Nephron progenitor cell (in vitro differentiated cells): ENCODE measurements at regions not wholly inside any gene's neighbourhood (a gene's known extent, or its start where the extent isn't known, plus 50 kb on each side); places are given as distances from the start of the nearest gene placed in this dataset.
"Not testable (repeated sequence)": the region's sequence is repeated elsewhere in the genome, so short reads cannot be mapped to it uniquely, and the experiment has no call there.

ENCODE experiments used
- DNase-seq: peaks from one replicate; pipeline ENCODE4 v3.0.0; 2021
- H3K27ac Mint-ChIP-seq: 2 replicates; pipeline ENCODE4 v1.8.0; 2021; ENCODE audit warnings: mild to moderate bottlenecking, moderate library complexity, mixed read lengths
- H3K27me3 Mint-ChIP-seq: 2 replicates; pipeline ENCODE4 v1.8.0; 2021; ENCODE audit warnings: mild to moderate bottlenecking, low read depth, mixed read lengths; ENCODE audit not compliant: poor library complexity
- H3K36me3 Mint-ChIP-seq: 2 replicates; pipeline ENCODE4 v1.8.0; 2021; ENCODE audit warnings: low read depth, mixed read lengths
- H3K4me1 Mint-ChIP-seq: 2 replicates; pipeline ENCODE4 v1.8.0; 2021; ENCODE audit warnings: mixed read lengths
- H3K4me3 Mint-ChIP-seq: 2 replicates; pipeline ENCODE4 v1.8.0; 2021; ENCODE audit warnings: mild to moderate bottlenecking, moderate library complexity, mixed read lengths
- H3K9me3 Mint-ChIP-seq: 2 replicates; pipeline ENCODE4 v1.8.0; 2021; ENCODE audit warnings: mild to moderate bottlenecking, moderate library complexity, mixed read lengths
- TF ChIP-seq, protein P1 (sequence below): fragments of 200-600 bp; sonication (generic); IDR thresholded peaks from 2 replicates; pipeline ENCODE4 v1.5.0; 2021; ENCODE audit warnings: antibody characterized with exemption

DNA sequence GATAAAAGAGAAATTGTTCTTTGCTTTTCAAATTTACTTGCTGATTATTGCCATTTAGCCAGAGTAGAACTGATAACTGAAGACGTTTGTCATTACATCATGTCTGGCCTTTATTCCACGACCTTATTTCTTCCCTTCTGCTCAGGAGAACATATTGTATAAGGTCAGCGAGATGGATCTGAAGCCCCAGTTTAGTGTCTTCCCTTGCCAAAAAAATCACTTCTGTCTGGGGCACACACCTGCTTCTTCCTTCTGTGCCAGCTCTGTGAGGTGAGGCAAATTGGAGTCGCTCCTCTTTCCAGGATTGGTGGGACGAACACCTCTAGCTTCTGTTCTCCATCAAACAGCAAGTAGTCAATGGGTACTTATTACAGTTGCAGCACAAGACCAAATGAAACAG lies 250.3 kb upstream of the CRBN start:
- no peaks in the 10 kb centered on the region for H3K36me3 Mint-ChIP-seq
- no peaks in the 10 kb centered on the region for H3K9me3 Mint-ChIP-seq
- no peak overlapping the region for H3K27ac Mint-ChIP-seq
- H3K27me3 Mint-ChIP-seq: no peaks in the 10 kb centered on the region
- TF ChIP-seq, protein P1, sequence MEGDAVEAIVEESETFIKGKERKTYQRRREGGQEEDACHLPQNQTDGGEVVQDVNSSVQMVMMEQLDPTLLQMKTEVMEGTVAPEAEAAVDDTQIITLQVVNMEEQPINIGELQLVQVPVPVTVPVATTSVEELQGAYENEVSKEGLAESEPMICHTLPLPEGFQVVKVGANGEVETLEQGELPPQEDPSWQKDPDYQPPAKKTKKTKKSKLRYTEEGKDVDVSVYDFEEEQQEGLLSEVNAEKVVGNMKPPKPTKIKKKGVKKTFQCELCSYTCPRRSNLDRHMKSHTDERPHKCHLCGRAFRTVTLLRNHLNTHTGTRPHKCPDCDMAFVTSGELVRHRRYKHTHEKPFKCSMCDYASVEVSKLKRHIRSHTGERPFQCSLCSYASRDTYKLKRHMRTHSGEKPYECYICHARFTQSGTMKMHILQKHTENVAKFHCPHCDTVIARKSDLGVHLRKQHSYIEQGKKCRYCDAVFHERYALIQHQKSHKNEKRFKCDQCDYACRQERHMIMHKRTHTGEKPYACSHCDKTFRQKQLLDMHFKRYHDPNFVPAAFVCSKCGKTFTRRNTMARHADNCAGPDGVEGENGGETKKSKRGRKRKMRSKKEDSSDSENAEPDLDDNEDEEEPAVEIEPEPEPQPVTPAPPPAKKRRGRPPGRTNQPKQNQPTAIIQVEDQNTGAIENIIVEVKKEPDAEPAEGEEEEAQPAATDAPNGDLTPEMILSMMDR: no peak
- DNase-seq: no peak
- peaks cover 10% of the 10 kb centered on the region for H3K4me1 Mint-ChIP-seq
- no peak overlapping the region for H3K4me3 Mint-ChIP-seq

DNA sequence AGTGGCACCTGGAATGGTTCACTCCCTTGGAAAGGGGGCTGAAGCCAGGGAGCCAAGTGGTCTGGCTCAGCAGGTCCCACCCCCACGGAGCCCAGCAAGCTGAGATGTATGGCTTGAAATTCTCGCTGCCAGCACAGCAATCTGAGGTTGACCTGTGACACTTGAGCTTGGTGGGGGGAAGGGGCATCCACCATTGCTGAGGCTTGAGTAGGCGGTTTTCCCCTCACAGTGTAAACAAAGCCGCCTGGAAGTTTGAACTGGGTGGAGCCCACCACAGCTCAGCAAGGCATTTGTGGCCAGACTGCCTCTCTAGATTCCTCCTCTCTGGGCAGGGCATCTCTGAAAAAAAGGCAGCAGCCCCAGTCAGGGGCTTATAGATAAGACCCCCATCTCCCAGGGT lies 228.2 kb upstream of the CRBN start:
- H3K4me3 Mint-ChIP-seq, H3K27ac Mint-ChIP-seq: not testable (repeated sequence)
- Mint-ChIP-seq H3K36me3 (peaks cover 56% of the 10 kb centered on the region), H3K9me3 (peaks cover 72% of the 10 kb centered on the region), H3K27me3 (peaks cover 10% of the 10 kb centered on the region), H3K4me1 (peaks cover 36% of the 10 kb centered on the region)
- DNase-seq: peak; percentile 24

- no peak for DNase-seq
- H3K9me3 Mint-ChIP-seq: peaks cover 72% of the 10 kb centered on the region
- peak overlapping the region; percentile 95 for H3K27ac Mint-ChIP-seq
- no peaks in the 10 kb centered on the region for H3K27me3 Mint-ChIP-seq
- peaks cover 36% of the 10 kb centered on the region for H3K4me1 Mint-ChIP-seq
- TF ChIP-seq, protein P1: no peak
- peaks cover 44% of the 10 kb centered on the region for H3K36me3 Mint-ChIP-seq
- no peak overlapping the region for H3K4me3 Mint-ChIP-seq
These were observed 225.6 kb upstream of the CRBN start for GRCh38 chr3:3405131-3405530.

DNA sequence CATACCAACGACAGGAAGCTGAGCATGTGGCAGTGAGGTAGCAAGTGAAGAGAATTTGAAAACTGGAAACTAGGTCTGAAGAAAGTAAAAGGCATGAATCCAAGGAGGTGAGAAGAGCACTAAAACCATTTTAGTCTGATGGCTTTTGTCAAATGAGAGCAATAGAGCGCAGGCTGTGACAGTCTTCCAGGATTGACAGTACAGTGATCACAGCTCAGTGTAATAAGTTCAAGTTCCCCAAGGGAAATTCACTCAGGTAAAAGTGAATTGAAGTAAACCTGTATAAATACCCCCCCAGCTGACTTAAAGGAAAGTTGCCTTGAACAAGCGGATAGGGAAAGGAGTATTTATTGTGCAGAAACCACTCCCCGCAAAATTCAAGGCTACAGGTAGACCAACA lies 224.2 kb upstream of the CRBN start:
- peaks cover 36% of the 10 kb centered on the region for H3K4me1 Mint-ChIP-seq
- H3K36me3 Mint-ChIP-seq: peaks cover 34% of the 10 kb centered on the region
- H3K27me3 Mint-ChIP-seq: no peaks in the 10 kb centered on the region

DNA sequence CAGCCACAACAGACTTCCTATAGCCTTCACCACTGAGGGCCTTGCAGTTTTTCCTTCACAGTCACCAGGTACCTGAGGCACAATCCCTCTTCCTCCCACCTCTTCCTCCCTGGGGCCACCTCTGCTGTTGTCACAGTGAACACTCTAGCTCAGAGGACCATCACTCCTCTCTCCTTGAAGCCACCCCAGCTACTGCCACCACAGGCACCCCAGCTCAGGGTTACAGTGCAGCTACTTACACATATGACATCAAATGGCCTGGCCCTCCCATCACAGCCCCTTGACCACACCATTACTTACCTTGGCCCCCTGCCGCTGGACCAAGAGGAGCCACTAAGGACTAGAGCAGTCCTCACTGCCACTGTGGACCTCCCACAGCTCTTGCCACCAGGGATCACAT lies 213.5 kb upstream of the CRBN start:
- Mint-ChIP-seq H3K27me3 (no peaks in the 10 kb centered on the region), H3K9me3 (peaks cover 27% of the 10 kb centered on the region), H3K36me3 (no peaks in the 10 kb centered on the region), H3K4me1 (no peaks in the 10 kb centered on the region), H3K27ac (no peak overlapping the region), H3K4me3 (no peak overlapping the region)
- DNase-seq: no peak
- TF ChIP-seq, protein P1: no peak

More for the DNA sequence above, 224.2 kb upstream of the CRBN start:
- H3K27ac Mint-ChIP-seq: peak overlapping the region; percentile 64
- H3K4me3 Mint-ChIP-seq: no peak overlapping the region
- peaks cover 72% of the 10 kb centered on the region for H3K9me3 Mint-ChIP-seq
- TF ChIP-seq, protein P1: no peak
- DNase-seq: no peak

- Mint-ChIP-seq H3K27ac (no peak overlapping the region), H3K4me1 (no peaks in the 10 kb centered on the region), H3K4me3 (no peak overlapping the region), H3K9me3 (peaks cover 3% of the 10 kb centered on the region), H3K36me3 (no peaks in the 10 kb centered on the region), H3K27me3 (no peaks in the 10 kb centered on the region)
- TF ChIP-seq, protein P1: no peak
- DNase-seq: no peak
These were observed 204.0 kb upstream of the CRBN start for GRCh38 chr3:3383461-3383860.
